OCI-LY7 (cell line): ENCODE measurements at regions not wholly inside any gene's neighbourhood (a gene's known extent, or its start where the extent isn't known, plus 50 kb on each side); places are given as distances from the start of the nearest gene placed in this dataset.
"Not testable (repeated sequence)": the region's sequence is repeated elsewhere in the genome, so short reads cannot be mapped to it uniquely, and the experiment has no call there.

Experiments used
- BruUV-seq: library from RNA; stranded (reverse); fragments of 400-500 nt; replicated peaks from 2 replicates; lab custom pipeline; 2021; lab: Mats Ljungman, UMichigan
- CTCF ChIA-PET: fragments of 300-600 bp; sonication (Branson Sonifier 250); formaldehyde crosslinking; loops from one replicate; lab custom pipeline; 2022; ENCODE audit warnings: antibody characterized with exemption; ENCODE audit not compliant: unreplicated experiment; lab: Charles Lee
- POLR2A ChIA-PET: fragments of 300-600 bp; sonication (Branson Sonifier 250); formaldehyde crosslinking; loops from one replicate; lab custom pipeline; 2022; ENCODE audit warnings: antibody characterized with exemption; lab: Charles Lee
- DNase-seq: peaks from one replicate; pipeline ENCODE4 v3.0.0-alpha.2; 2015; ENCODE audit warnings: low spot score
- H2AFZ ChIP-seq: fragments of 200-600 bp; sonication (generic), shearing (Covaris generic); 2 replicates; pipeline ENCODE4 v1.6.1; 2014; ENCODE audit warnings: mild to moderate bottlenecking, antibody characterized with exemption, low read length, moderate library complexity
- H3K27ac ChIP-seq: fragments of 200-600 bp; sonication (generic); 2 replicates; pipeline ENCODE4 v1.5.1; 2014; ENCODE audit warnings: mixed run types, low read depth, mild to moderate bottlenecking, moderate library complexity, low read length, inconsistent platforms; ENCODE audit not compliant: poor library complexity, severe bottlenecking
- H3K36me3 ChIP-seq: fragments of 200-600 bp; sonication (generic); 2 replicates; pipeline ENCODE4 v1.6.1; 2014; ENCODE audit warnings: mild to moderate bottlenecking, antibody characterized with exemption, low read length, moderate library complexity, mixed read lengths; ENCODE audit not compliant: insufficient read depth
- H3K4me1 ChIP-seq: fragments of 200-600 bp; sonication (generic); 2 replicates; pipeline ENCODE4 v1.5.1; 2014; ENCODE audit warnings: mild to moderate bottlenecking, low read length; ENCODE audit not compliant: insufficient read depth, poor library complexity, severe bottlenecking
- H3K4me2 ChIP-seq: fragments of 200-600 bp; sonication (generic); 2 replicates; pipeline ENCODE4 v1.6.1; 2014; ENCODE audit warnings: mild to moderate bottlenecking, low read length
- H3K4me3 ChIP-seq: fragments of 200-600 bp; sonication (generic); 2 replicates; pipeline ENCODE4 v1.5.1; 2014; ENCODE audit warnings: mild to moderate bottlenecking, low read depth, low read length; ENCODE audit not compliant: poor library complexity, severe bottlenecking
- H3K79me2 ChIP-seq: fragments of 200-600 bp; sonication (generic); 2 replicates; pipeline ENCODE4 v1.6.1; 2016; ENCODE audit warnings: low read depth, mild to moderate bottlenecking, low read length, moderate library complexity, mixed read lengths; ENCODE audit not compliant: insufficient read depth
- H3K9me2 ChIP-seq: fragments of 200-600 bp; sonication (generic); 2 replicates; pipeline ENCODE4 v1.6.1; 2016; ENCODE audit warnings: mild to moderate bottlenecking, low read length, mixed read lengths; ENCODE audit not compliant: insufficient read depth
- H3K9me3 ChIP-seq: fragments of 200-600 bp; sonication (generic); 2 replicates; pipeline ENCODE4 v1.6.1; 2014; ENCODE audit warnings: mild to moderate bottlenecking, mixed run types, low read length, mixed read lengths
- H4K20me1 ChIP-seq: fragments of 200-600 bp; sonication (generic); 2 replicates; pipeline ENCODE4 v1.6.1; 2014; ENCODE audit warnings: mild to moderate bottlenecking, antibody characterized with exemption, low read length, moderate library complexity, mixed read lengths; ENCODE audit not compliant: insufficient read depth
- CTCF ChIP-seq: fragments of 200-600 bp; sonication (generic); conservative IDR thresholded peaks from 2 replicates; pipeline ENCODE4 v1.5.1; 2014; ENCODE audit warnings: mild to moderate bottlenecking, antibody characterized with exemption, low read length, moderate library complexity, mixed read lengths
- EZH2phosphoT487 ChIP-seq: fragments of 200-600 bp; sonication (generic); IDR thresholded peaks from 2 replicates; pipeline ENCODE4 v1.6.1; 2018; ENCODE audit warnings: low read depth, borderline replicate concordance, mild to moderate bottlenecking, mixed run types, antibody characterized with exemption, low read length, moderate library complexity, mixed read lengths
- intact Hi-C: fragments of 100-400 bp; cut with micrococcal nuclease; formaldehyde crosslinking; loops from one replicate; pipeline ENCODE4 v1.10.0; 2022; ENCODE audit not compliant: unreplicated experiment

GRCh38 chr17:70327723-70328122 lies 158.4 kb downstream of the KCNJ2 start:
- no peak for TF ChIP-seq EZH2phosphoT487
- TF ChIP-seq CTCF = no peak
- H3K4me2 ChIP-seq = no peak overlapping the region
- no peaks in the 10 kb centered on the region for H3K79me2 ChIP-seq
- BruUV-seq = no TSS peak
- H3K9me3 ChIP-seq = no peaks in the 10 kb centered on the region
- no peaks in the 10 kb centered on the region for H3K36me3 ChIP-seq
- no peak for DNase-seq
- POLR2A ChIA-PET = no interaction called here
- no peak overlapping the region for H2AFZ ChIP-seq
- intact Hi-C loops = no loop called here
- no peak overlapping the region for H3K4me3 ChIP-seq
- no peaks in the 10 kb centered on the region for H4K20me1 ChIP-seq
- H3K9me2 ChIP-seq = no peaks in the 10 kb centered on the region
- no peak overlapping the region for H3K27ac ChIP-seq
- no peaks in the 10 kb centered on the region for H3K4me1 ChIP-seq
- CTCF ChIA-PET = no interaction called here

- Histone ChIP-seq H3K4me2 (no peak overlapping the region), H3K79me2 (no peaks in the 10 kb centered on the region), H3K36me3 (no peaks in the 10 kb centered on the region), H3K4me3 (no peak overlapping the region), H4K20me1 (no peaks in the 10 kb centered on the region), H3K9me3 (no peaks in the 10 kb centered on the region), H3K27ac (no peak overlapping the region), H3K9me2 (no peaks in the 10 kb centered on the region), H3K4me1 (no peaks in the 10 kb centered on the region), H2AFZ (no peak overlapping the region)
- TF ChIP-seq CTCF (no peak), EZH2phosphoT487 (no peak)
- intact Hi-C loops = no loop called here
- BruUV-seq = no TSS peak
- DNase-seq = no peak
- POLR2A ChIA-PET = interaction anchor here (1.3 kb wide), 1 partner anchor 85 kb away, joined by 3 read pairs; no protein-coding TSS in a partner anchor
- CTCF ChIA-PET = no interaction called here
Observed at GRCh38 chr17:70329721-70330120, 160.4 kb downstream of the KCNJ2 start.

GRCh38 chr17:70331066-70331465 lies 161.7 kb downstream of the KCNJ2 start:
- H3K4me2 ChIP-seq, CTCF ChIA-PET, H2AFZ ChIP-seq, H3K79me2 ChIP-seq, BruUV-seq, POLR2A ChIA-PET, H3K9me2 ChIP-seq, DNase-seq, intact Hi-C loops, H3K4me3 ChIP-seq, H3K4me1 ChIP-seq, H4K20me1 ChIP-seq, H3K27ac ChIP-seq, H3K36me3 ChIP-seq, H3K9me3 ChIP-seq: not testable (repeated sequence)
